GM23338 (cell line): ENCODE measurements at regions not wholly inside any gene's neighbourhood (a gene's known extent, or its start where the extent isn't known, plus 50 kb on each side); places are given as distances from the start of the nearest gene placed in this dataset.

Experiments used
- ATAC-seq: fragments of 200-7000 bp; cut with Tn5 transposase; 3 replicates; pipeline ENCODE4 v1.9.1; 2020
- DNase-seq: peaks from one replicate; pipeline ENCODE4 v3.0.0-alpha.2; 2015; ENCODE audit warnings: low spot score
- H2AFZ ChIP-seq: fragments of 200-600 bp; sonication (generic); 2 replicates; pipeline ENCODE4 v1.8.0; 2016; ENCODE audit warnings: antibody characterized with exemption, mild to moderate bottlenecking, moderate library complexity
- H3F3A ChIP-seq: fragments of 200-600 bp; sonication (generic); replicated peaks from 2 replicates; pipeline ENCODE4 v1.8.0; 2017; ENCODE audit warnings: antibody characterized with exemption, mixed run types, low read depth
- H3K27ac ChIP-seq: fragments of 200-600 bp; sonication (generic); 2 replicates; pipeline ENCODE4 v1.6.1; 2016; ENCODE audit warnings: low read depth
- H3K27me3 ChIP-seq: fragments of 200-600 bp; sonication (generic); 2 replicates; pipeline ENCODE4 v1.8.0; 2016; ENCODE audit warnings: mild to moderate bottlenecking, mixed run types, moderate library complexity; ENCODE audit not compliant: insufficient read depth
- H3K36me3 ChIP-seq: fragments of 200-600 bp; sonication (generic); 2 replicates; pipeline ENCODE4 v1.8.0; 2016; ENCODE audit warnings: mild to moderate bottlenecking; ENCODE audit not compliant: insufficient read depth
- H3K4me1 ChIP-seq: fragments of 200-600 bp; sonication (generic); 2 replicates; pipeline ENCODE4 v1.8.0; 2016; ENCODE audit warnings: mild to moderate bottlenecking, moderate library complexity; ENCODE audit not compliant: insufficient read depth
- H3K4me2 ChIP-seq: fragments of 200-600 bp; sonication (generic); 2 replicates; pipeline ENCODE4 v1.7.1; 2017; ENCODE audit warnings: mixed run types
- H3K4me3 ChIP-seq: fragments of 200-600 bp; sonication (generic); 2 replicates; pipeline ENCODE4 v1.6.1; 2016; ENCODE audit warnings: mixed run types
- H3K79me2 ChIP-seq: fragments of 200-600 bp; sonication (generic); replicated peaks from 2 replicates; pipeline ENCODE4 v1.8.0; 2017; ENCODE audit warnings: mild to moderate bottlenecking; ENCODE audit not compliant: insufficient read depth
- H3K9me2 ChIP-seq: fragments of 200-600 bp; sonication (generic); 2 replicates; pipeline ENCODE4 v1.8.0; 2017; ENCODE audit not compliant: insufficient read depth
- H4K20me1 ChIP-seq: fragments of 200-600 bp; sonication (generic); replicated peaks from 2 replicates; pipeline ENCODE4 v1.8.0; 2017; ENCODE audit warnings: mild to moderate bottlenecking; ENCODE audit not compliant: insufficient read depth
- H3K27ac Mint-ChIP-seq: 2 replicates; pipeline ENCODE4 v1.8.0; 2020; ENCODE audit warnings: inconsistent platforms, mild to moderate bottlenecking, moderate library complexity, mixed read lengths
- H3K27me3 Mint-ChIP-seq: 3 replicates; pipeline ENCODE4 v1.8.0; 2022; ENCODE audit warnings: low read depth, mild to moderate bottlenecking, moderate library complexity, mixed read lengths, inconsistent platforms; ENCODE audit not compliant: insufficient read depth, poor library complexity
- H3K36me3 Mint-ChIP-seq: 3 replicates; pipeline ENCODE4 v1.8.0; 2021; ENCODE audit warnings: low read depth, mild to moderate bottlenecking, inconsistent platforms, moderate library complexity, mixed read lengths
- H3K4me1 Mint-ChIP-seq: 3 replicates; pipeline ENCODE4 v1.8.0; 2020; ENCODE audit warnings: mild to moderate bottlenecking, inconsistent platforms, mixed read lengths
- H3K4me3 Mint-ChIP-seq: 3 replicates; pipeline ENCODE4 v1.8.0; 2021; ENCODE audit warnings: moderate library complexity, mild to moderate bottlenecking, inconsistent platforms, mixed read lengths
- H3K9me3 Mint-ChIP-seq: 3 replicates; pipeline ENCODE4 v1.8.0; 2020; ENCODE audit warnings: moderate library complexity, mild to moderate bottlenecking, inconsistent platforms, mixed read lengths
- CREB1 ChIP-seq: fragments of 250-450 bp; sonication (Bioruptor Pico); IDR thresholded peaks from 2 replicates; pipeline ENCODE4 v1.5.0; 2020; ENCODE audit warnings: low read depth, mild to moderate bottlenecking, moderate library complexity
- EZH2 ChIP-seq: fragments of 200-600 bp; sonication (generic); IDR thresholded peaks from one replicate; pipeline ENCODE4 v1.8.0; 2017; ENCODE audit warnings: antibody characterized with exemption, mild to moderate bottlenecking, low read depth; ENCODE audit not compliant: unreplicated experiment
- EZH2phosphoT487 ChIP-seq: fragments of 200-600 bp; sonication (generic); IDR thresholded peaks from one replicate; pipeline ENCODE4 v1.8.1; 2018; ENCODE audit warnings: antibody characterized with exemption; ENCODE audit not compliant: unreplicated experiment
- JUNB ChIP-seq: IDR thresholded peaks from one replicate; pipeline ENCODE4 v1.6.1; 2016; ENCODE audit warnings: antibody characterized with exemption; ENCODE audit not compliant: unreplicated experiment
- NANOG ChIP-seq: IDR thresholded peaks from 2 replicates; pipeline ENCODE4 v1.6.1; 2016; ENCODE audit warnings: antibody characterized with exemption, borderline replicate concordance
- POLR2AphosphoS5 ChIP-seq: IDR thresholded peaks from 2 replicates; pipeline ENCODE4 v1.6.1; 2016; ENCODE audit warnings: antibody characterized with exemption, low read depth
- STAT1 ChIP-seq: IDR thresholded peaks from one replicate; pipeline ENCODE4 v1.6.1; 2016; ENCODE audit warnings: antibody characterized with exemption; ENCODE audit not compliant: unreplicated experiment
- ZNF114 ChIP-seq: fragments of 250-450 bp; sonication (Bioruptor Pico); IDR thresholded peaks from 2 replicates; pipeline ENCODE4 v1.5.0; 2020; ENCODE audit warnings: mild to moderate bottlenecking, moderate library complexity
- ZNF331 ChIP-seq: fragments of 250-450 bp; sonication (Bioruptor Pico); IDR thresholded peaks from 2 replicates; pipeline ENCODE4 v1.5.0; 2020; ENCODE audit warnings: low read depth, mild to moderate bottlenecking, moderate library complexity
- TF ChIP-seq, protein P1 (sequence below): IDR thresholded peaks from one replicate; pipeline ENCODE4 v1.6.1; 2018; ENCODE audit warnings: antibody characterized with exemption; ENCODE audit not compliant: unreplicated experiment
- TF ChIP-seq, protein P2 (sequence below): fragments of 250-450 bp; sonication (Bioruptor Pico); IDR thresholded peaks from 2 replicates; pipeline ENCODE4 v1.5.0; 2020; ENCODE audit warnings: mild to moderate bottlenecking, moderate library complexity
- TF ChIP-seq, protein P3 (sequence below), 2 experiments: fragments of 200-600 bp in 1 of 2; sonication (generic) in 1 of 2; conservative IDR thresholded peaks; 2 replicates each; pipeline versions ENCODE4 v1.5.1 to v1.6.1; 2016 to 2017; ENCODE audit warnings: antibody characterized with exemption in 2 of 2, low read depth in 2 of 2, mild to moderate bottlenecking in 2 of 2, moderate library complexity in 1 of 2
- TF ChIP-seq, protein P4 (sequence below): IDR thresholded peaks from 2 replicates; pipeline ENCODE4 v1.6.1; 2016; ENCODE audit warnings: antibody characterized with exemption

DNA sequence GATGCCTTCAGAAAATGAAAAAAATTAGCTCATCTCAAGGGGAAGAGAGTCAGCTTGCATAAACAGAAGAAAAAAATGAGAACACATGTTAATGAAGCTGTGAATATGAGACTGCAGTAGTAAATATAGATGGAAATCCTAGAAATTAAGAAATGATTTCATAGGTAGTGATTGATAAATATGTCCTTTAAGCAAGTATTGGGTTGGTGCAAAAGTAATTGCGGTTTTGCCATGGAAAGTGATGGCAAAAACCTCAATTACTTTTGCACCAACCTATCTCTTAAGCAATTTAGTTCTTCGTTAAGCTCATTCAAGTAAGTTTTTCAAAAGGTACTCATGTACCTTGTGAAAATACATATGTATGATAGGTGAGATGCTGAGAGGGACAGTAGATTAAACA lies 400.9 kb downstream of the SH2D1A start:
- H3K36me3 ChIP-seq = no peaks in the 10 kb centered on the region
- Mint-ChIP-seq H3K4me1 (no peaks in the 10 kb centered on the region), H3K4me3 (no peak overlapping the region), H3K36me3 (no peaks in the 10 kb centered on the region), H3K9me3 (no peaks in the 10 kb centered on the region), H3K27ac (no peak overlapping the region), H3K27me3 (no peaks in the 10 kb centered on the region)
- no peaks in the 10 kb centered on the region for H3F3A ChIP-seq
- no peak overlapping the region for H3K4me3 ChIP-seq
- no peaks in the 10 kb centered on the region for H3K9me2 ChIP-seq
- DNase-seq (no peak), ATAC-seq (no peak)
- no peaks in the 10 kb centered on the region for H3K4me1 ChIP-seq
- TF ChIP-seq, protein P1, sequence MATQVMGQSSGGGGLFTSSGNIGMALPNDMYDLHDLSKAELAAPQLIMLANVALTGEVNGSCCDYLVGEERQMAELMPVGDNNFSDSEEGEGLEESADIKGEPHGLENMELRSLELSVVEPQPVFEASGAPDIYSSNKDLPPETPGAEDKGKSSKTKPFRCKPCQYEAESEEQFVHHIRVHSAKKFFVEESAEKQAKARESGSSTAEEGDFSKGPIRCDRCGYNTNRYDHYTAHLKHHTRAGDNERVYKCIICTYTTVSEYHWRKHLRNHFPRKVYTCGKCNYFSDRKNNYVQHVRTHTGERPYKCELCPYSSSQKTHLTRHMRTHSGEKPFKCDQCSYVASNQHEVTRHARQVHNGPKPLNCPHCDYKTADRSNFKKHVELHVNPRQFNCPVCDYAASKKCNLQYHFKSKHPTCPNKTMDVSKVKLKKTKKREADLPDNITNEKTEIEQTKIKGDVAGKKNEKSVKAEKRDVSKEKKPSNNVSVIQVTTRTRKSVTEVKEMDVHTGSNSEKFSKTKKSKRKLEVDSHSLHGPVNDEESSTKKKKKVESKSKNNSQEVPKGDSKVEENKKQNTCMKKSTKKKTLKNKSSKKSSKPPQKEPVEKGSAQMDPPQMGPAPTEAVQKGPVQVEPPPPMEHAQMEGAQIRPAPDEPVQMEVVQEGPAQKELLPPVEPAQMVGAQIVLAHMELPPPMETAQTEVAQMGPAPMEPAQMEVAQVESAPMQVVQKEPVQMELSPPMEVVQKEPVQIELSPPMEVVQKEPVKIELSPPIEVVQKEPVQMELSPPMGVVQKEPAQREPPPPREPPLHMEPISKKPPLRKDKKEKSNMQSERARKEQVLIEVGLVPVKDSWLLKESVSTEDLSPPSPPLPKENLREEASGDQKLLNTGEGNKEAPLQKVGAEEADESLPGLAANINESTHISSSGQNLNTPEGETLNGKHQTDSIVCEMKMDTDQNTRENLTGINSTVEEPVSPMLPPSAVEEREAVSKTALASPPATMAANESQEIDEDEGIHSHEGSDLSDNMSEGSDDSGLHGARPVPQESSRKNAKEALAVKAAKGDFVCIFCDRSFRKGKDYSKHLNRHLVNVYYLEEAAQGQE = no peak
- TF ChIP-seq, protein P2, sequence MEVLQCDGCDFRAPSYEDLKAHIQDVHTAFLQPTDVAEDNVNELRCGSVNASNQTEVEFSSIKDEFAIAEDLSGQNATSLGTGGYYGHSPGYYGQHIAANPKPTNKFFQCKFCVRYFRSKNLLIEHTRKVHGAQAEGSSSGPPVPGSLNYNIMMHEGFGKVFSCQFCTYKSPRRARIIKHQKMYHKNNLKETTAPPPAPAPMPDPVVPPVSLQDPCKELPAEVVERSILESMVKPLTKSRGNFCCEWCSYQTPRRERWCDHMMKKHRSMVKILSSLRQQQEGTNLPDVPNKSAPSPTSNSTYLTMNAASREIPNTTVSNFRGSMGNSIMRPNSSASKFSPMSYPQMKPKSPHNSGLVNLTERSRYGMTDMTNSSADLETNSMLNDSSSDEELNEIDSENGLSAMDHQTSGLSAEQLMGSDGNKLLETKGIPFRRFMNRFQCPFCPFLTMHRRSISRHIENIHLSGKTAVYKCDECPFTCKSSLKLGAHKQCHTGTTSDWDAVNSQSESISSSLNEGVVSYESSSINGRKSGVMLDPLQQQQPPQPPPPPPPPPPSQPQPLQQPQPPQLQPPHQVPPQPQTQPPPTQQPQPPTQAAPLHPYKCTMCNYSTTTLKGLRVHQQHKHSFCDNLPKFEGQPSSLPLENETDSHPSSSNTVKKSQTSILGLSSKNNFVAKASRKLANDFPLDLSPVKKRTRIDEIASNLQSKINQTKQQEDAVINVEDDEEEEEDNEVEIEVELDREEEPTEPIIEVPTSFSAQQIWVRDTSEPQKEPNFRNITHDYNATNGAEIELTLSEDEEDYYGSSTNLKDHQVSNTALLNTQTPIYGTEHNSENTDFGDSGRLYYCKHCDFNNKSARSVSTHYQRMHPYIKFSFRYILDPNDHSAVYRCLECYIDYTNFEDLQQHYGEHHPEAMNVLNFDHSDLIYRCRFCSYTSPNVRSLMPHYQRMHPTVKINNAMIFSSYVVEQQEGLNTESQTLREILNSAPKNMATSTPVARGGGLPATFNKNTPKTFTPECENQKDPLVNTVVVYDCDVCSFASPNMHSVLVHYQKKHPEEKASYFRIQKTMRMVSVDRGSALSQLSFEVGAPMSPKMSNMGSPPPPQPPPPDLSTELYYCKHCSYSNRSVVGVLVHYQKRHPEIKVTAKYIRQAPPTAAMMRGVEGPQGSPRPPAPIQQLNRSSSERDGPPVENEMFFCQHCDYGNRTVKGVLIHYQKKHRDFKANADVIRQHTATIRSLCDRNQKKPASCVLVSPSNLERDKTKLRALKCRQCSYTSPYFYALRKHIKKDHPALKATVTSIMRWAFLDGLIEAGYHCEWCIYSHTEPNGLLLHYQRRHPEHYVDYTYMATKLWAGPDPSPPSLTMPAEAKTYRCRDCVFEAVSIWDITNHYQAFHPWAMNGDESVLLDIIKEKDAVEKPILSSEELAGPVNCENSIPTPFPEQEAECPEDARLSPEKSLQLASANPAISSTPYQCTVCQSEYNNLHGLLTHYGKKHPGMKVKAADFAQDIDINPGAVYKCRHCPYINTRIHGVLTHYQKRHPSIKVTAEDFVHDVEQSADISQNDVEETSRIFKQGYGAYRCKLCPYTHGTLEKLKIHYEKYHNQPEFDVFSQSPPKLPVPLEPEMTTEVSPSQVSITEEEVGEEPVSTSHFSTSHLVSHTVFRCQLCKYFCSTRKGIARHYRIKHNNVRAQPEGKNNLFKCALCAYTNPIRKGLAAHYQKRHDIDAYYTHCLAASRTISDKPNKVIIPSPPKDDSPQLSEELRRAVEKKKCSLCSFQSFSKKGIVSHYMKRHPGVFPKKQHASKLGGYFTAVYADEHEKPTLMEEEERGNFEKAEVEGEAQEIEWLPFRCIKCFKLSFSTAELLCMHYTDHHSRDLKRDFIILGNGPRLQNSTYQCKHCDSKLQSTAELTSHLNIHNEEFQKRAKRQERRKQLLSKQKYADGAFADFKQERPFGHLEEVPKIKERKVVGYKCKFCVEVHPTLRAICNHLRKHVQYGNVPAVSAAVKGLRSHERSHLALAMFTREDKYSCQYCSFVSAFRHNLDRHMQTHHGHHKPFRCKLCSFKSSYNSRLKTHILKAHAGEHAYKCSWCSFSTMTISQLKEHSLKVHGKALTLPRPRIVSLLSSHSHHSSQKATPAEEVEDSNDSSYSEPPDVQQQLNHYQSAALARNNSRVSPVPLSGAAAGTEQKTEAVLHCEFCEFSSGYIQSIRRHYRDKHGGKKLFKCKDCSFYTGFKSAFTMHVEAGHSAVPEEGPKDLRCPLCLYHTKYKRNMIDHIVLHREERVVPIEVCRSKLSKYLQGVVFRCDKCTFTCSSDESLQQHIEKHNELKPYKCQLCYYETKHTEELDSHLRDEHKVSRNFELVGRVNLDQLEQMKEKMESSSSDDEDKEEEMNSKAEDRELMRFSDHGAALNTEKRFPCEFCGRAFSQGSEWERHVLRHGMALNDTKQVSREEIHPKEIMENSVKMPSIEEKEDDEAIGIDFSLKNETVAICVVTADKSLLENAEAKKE = no peak
- TF ChIP-seq CREB1 = no peak
- no peak for TF ChIP-seq JUNB
- TF ChIP-seq, protein P3, sequence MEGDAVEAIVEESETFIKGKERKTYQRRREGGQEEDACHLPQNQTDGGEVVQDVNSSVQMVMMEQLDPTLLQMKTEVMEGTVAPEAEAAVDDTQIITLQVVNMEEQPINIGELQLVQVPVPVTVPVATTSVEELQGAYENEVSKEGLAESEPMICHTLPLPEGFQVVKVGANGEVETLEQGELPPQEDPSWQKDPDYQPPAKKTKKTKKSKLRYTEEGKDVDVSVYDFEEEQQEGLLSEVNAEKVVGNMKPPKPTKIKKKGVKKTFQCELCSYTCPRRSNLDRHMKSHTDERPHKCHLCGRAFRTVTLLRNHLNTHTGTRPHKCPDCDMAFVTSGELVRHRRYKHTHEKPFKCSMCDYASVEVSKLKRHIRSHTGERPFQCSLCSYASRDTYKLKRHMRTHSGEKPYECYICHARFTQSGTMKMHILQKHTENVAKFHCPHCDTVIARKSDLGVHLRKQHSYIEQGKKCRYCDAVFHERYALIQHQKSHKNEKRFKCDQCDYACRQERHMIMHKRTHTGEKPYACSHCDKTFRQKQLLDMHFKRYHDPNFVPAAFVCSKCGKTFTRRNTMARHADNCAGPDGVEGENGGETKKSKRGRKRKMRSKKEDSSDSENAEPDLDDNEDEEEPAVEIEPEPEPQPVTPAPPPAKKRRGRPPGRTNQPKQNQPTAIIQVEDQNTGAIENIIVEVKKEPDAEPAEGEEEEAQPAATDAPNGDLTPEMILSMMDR (conservative IDR thresholded peaks at IDR 0.05; ENCODE audit: low read depth in 2 of 2) = no peak
- no peak for TF ChIP-seq EZH2
- no peak for TF ChIP-seq NANOG
- no peak for TF ChIP-seq ZNF331
- TF ChIP-seq ZNF114 (CRISPR knock-in tag) = no peak
- no peak for TF ChIP-seq POLR2AphosphoS5
- no peak for TF ChIP-seq EZH2phosphoT487
- TF ChIP-seq STAT1 = no peak
- TF ChIP-seq, protein P4, sequence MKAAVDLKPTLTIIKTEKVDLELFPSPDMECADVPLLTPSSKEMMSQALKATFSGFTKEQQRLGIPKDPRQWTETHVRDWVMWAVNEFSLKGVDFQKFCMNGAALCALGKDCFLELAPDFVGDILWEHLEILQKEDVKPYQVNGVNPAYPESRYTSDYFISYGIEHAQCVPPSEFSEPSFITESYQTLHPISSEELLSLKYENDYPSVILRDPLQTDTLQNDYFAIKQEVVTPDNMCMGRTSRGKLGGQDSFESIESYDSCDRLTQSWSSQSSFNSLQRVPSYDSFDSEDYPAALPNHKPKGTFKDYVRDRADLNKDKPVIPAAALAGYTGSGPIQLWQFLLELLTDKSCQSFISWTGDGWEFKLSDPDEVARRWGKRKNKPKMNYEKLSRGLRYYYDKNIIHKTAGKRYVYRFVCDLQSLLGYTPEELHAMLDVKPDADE = no peak
- no peaks in the 10 kb centered on the region for H4K20me1 ChIP-seq
- H3K79me2 ChIP-seq = no peaks in the 10 kb centered on the region
- H3K4me2 ChIP-seq = no peak overlapping the region
- no peaks in the 10 kb centered on the region for H3K27me3 ChIP-seq
- no peak overlapping the region for H3K27ac ChIP-seq
- no peak overlapping the region for H2AFZ ChIP-seq
